Lung microvascular endothelial cell (primary cell): ENCODE measurements at regions not wholly inside any gene's neighbourhood (a gene's known extent, or its start where the extent isn't known, plus 50 kb on each side); places are given as distances from the start of the nearest gene placed in this dataset.
"Not testable (repeated sequence)": the region's sequence is repeated elsewhere in the genome, so short reads cannot be mapped to it uniquely, and the experiment has no call there.

ENCODE experiments used
- DNase-seq, 2 donors: peaks; one replicate each; pipeline versions ENCODE4 v3.0.0 to v3.0.0-alpha.2; 2010; ENCODE audit warnings: low read depth in 2 of 2

DNA sequence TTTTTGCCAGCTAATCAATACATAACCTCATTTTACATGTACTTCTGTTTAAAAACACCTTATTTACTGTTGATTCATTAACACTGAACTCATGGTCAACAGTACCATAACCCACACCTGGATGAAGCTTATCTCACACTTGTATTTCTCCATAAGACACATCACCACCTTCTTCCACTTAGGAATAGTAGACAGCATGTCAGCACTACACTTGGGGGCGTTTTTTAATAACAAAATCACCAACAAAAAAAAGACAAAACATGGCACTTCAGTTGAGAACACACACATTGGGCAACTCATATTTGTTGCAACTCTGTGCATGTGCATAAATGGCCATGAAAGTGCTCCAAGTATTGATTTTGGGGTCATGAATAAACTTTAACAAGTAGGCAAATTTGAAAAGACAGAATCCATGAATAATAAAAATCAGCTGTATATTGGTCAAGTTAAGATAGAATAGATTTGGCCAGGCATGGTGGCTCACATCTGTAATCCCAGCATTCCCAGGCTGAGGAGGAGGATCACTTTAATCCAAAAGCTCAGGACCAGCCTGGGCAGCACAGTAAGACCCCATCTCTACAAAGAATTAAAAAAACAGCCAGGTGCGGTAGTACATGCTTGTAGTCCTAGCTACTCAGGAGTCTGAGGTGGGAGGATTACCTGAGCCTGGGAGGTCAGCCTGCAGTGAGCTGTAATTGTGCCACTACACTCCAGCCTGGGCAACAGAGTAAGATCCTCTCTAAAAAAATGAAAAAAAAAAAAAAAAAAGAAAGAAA lies 84.4 kb upstream of the SRD5A2 start:
- no peak for DNase-seq

DNA sequence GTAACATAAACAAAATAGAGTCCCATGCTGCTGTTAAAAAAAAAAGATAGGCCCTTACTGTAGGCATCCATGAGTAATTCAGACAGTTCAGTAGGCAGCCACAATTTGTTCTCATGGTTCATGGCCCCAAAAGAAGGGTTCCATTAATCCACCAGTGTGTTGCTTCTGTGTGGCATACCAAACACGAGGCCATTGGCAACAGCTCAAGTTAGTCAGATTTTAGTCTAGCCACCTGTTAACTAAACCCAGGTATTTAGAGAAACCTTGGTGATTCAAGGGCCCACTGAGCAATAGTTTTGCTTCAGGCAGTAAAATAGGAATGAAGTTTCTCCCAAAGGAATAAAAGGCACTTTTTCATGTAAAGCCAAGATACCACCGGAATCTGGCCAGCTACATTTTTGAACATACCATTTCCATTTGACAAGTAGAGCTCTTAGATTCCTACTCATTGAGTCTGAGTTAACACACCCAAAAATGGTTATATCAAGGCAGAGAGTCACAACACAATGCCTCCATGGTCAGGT lies 80.1 kb upstream of the SRD5A2 start:
- no peak for DNase-seq

DNA sequence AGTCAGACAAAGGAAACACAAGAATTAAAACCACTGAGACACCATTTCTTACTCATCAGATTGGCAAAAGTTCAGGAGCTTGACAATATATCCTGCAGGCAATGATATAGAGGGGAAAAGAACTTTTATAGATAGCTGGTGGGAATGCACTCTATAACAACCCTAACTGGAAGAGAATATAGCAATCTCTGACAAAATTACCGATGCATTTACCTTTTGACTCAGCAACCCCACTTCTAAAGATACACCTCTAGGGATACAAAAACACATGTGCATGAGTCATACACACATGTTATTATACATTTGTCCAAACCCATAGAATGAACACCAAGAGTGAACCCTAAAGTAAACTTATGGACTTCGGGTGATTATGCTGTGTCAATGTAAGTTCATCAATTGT lies 79.4 kb upstream of the SRD5A2 start:
- DNase-seq = no peak

DNA sequence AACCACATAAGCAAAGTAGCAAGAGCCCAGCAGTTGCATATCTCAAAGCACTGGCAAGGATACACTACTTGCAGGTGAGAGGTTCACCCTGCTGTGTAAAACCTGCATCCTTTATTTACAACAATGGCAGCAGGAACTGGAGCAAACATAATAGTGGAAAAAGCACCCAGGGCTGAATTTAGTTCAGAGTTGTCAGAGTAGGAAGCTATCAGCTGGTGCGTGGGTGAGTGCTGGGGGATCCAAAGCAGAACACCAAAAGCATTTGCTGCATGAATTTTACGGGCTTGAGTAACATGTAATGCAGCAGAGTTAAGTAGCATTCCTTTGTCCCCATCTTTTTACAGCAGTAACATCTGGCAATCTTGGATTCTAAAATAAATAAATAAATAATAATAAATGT lies 73.5 kb upstream of the SRD5A2 start:
- DNase-seq = no peak

DNA sequence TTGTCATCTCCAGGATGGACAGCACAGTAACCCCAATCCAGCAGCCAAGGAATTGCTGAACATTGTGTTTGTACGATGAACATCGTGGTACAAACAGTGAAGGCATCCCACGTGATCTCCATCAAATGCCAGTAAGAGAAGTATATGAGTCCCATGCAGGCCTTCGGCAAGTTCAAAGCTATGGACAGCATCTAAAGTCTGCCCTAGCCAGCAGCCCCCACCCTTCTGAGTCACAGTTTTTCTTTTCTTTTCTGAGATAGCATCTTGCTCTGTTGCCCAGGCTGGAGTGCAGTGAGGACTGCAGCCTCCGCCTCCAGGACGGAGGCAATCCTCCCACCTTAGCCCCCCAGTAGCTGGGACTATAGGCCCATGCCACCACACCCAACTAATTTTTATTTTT lies 71.0 kb upstream of the SRD5A2 start:
- no peak for DNase-seq

DNA sequence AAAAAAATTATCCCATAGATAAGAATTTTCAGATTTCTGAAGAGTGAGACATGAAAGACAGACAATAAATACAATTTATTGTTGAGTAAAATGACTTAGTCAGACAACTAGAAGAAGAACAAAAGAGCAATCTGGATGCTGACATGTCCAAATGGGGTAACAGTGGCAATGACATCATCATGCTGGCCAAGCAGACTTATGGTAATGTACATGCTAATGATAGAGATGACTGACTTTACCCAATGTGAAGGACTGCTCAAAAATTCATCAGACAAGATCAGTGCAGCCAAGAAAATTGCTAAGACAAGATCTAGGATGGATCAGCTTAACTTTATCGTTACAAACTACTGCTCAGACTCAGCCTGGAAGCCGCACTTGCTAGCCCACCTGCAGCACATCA lies 70.5 kb upstream of the SRD5A2 start:
- no peak for DNase-seq

DNA sequence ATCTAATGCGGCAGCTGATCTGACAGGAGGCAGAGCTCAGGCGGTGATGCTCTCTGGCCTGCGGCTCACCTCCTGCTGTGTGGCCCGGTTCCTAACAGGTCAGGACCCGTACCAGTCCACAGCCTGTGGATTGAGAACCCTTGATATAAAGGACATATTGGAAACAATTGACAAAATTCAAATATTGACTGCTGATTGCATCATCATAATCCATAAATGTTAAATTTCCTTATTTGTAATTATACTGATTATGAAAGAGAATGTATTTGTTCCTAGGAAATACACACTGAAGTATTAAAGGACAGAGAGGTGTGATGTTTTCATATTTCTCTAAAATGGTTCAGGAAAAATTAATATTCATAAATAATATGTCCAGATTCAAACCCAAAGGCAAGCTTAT lies 63.8 kb upstream of the SRD5A2 start:
- no peak for DNase-seq

DNA sequence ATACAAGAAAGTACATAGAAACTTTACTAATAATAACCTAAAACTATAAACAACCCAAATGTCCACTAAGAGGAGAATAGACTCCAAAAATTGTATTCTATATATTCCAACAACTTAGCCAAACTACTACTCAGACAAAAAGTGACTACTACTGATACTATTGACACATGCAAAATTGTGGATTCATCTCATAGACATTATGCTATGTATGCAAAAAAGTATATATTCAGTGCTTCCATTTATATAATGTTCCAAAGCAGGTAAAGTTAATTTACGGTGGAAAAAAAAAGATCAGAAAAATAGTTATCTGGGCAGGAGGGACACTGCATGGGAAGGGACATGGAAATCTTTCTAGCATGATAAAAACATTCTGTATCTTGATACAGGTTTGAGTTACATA lies 62.0 kb upstream of the SRD5A2 start:
- no peak for DNase-seq

DNA sequence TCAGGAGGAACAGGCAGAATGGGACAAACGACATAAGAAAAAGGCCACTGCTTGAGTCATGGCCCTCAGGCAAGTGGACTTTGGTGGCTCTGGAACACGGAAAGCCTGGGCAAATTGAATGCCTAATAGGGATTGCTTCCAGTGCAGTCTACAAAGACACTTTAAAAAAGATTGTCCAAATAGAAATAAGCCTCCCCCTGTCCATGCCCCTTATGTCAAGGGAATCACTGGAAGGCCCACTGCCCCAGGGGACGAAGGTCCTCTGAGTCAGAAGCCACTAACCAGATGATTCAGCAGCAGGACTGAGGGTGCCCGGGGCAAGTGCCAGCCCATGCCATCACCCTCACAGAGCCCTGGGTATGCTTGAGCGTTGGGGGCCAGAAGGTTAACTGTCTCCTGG lies 51.5 kb upstream of the SRD5A2 start:
- DNase-seq = not testable (repeated sequence)
